WTC11 (cell line): ENCODE measurements at regions not wholly inside any gene's neighbourhood (a gene's known extent, or its start where the extent isn't known, plus 50 kb on each side); places are given as distances from the start of the nearest gene placed in this dataset.

ENCODE experiments used
- ATAC-seq: fragments of 200-7000 bp; cut with Tn5 transposase; 2 replicates; pipeline ENCODE4 v1.10.0; 2021; ENCODE audit warnings: mild to moderate bottlenecking, moderate library complexity
- CTCF ChIA-PET: fragments of 300-600 bp; sonication (Branson Sonifier 250); formaldehyde crosslinking; loops from one replicate; lab custom pipeline; 2021; ENCODE audit warnings: antibody characterized with exemption; lab: Charles Lee
- POLR2A ChIA-PET: fragments of 350-600 bp; sonication (Branson Sonifier 250); formaldehyde crosslinking; loops from one replicate; lab custom pipeline; 2021; ENCODE audit warnings: antibody characterized with exemption; lab: Charles Lee
- DNase-seq: peaks from one replicate; pipeline ENCODE4 v3.0.0; 2021; ENCODE audit warnings: low spot score
- H3K27ac Mint-ChIP-seq: 2 replicates; pipeline ENCODE4 v1.8.0; 2021; ENCODE audit warnings: mixed read lengths
- H3K27me3 Mint-ChIP-seq: 2 replicates; pipeline ENCODE4 v1.8.0; 2021; ENCODE audit warnings: low read depth, mild to moderate bottlenecking, moderate library complexity, mixed read lengths
- H3K36me3 Mint-ChIP-seq: 2 replicates; pipeline ENCODE4 v1.8.0; 2021; ENCODE audit warnings: mixed read lengths
- H3K4me1 Mint-ChIP-seq: 2 replicates; pipeline ENCODE4 v1.8.0; 2022; ENCODE audit warnings: mixed read lengths
- H3K4me3 Mint-ChIP-seq: 2 replicates; pipeline ENCODE4 v1.8.0; 2021; ENCODE audit warnings: mild to moderate bottlenecking, moderate library complexity, mixed read lengths
- H3K9me3 Mint-ChIP-seq: 2 replicates; pipeline ENCODE4 v1.8.0; 2021; ENCODE audit warnings: mixed read lengths
- ATF1 ChIP-seq: sonication (generic); formaldehyde crosslinking; IDR thresholded peaks from 2 replicates; pipeline ENCODE4 v1.8.1; 2023; ENCODE audit warnings: mild to moderate bottlenecking, moderate library complexity, missing genetic modification reagents
- CBFB ChIP-seq: sonication (generic); formaldehyde crosslinking; IDR thresholded peaks from 2 replicates; pipeline ENCODE4 v1.8.1; 2022; ENCODE audit warnings: mild to moderate bottlenecking, low read depth, missing genetic modification reagents
- CREM ChIP-seq: sonication (generic); formaldehyde crosslinking; IDR thresholded peaks from 2 replicates; pipeline ENCODE4 v1.8.1; 2022; ENCODE audit warnings: mild to moderate bottlenecking, missing genetic modification reagents, moderate library complexity
- CTCF ChIP-seq: fragments of 200-600 bp; IDR thresholded peaks from 2 replicates; pipeline ENCODE4 v1.8.0; 2022; ENCODE audit warnings: antibody characterized with exemption
- E2F4 ChIP-seq: sonication (generic); formaldehyde crosslinking; IDR thresholded peaks from 2 replicates; pipeline ENCODE4 v1.8.1; 2022; ENCODE audit warnings: low read depth, mild to moderate bottlenecking, moderate library complexity, missing genetic modification reagents, borderline replicate concordance
- FOXJ3 ChIP-seq: sonication (generic); formaldehyde crosslinking; IDR thresholded peaks from 2 replicates; pipeline ENCODE4 v1.9.0; 2021; ENCODE audit warnings: missing genetic modification reagents, mild to moderate bottlenecking, borderline replicate concordance
- FOXP4 ChIP-seq: sonication (generic); formaldehyde crosslinking; IDR thresholded peaks from 2 replicates; pipeline ENCODE4 v1.8.0; 2022; ENCODE audit warnings: mild to moderate bottlenecking, missing genetic modification reagents
- HMGXB4 ChIP-seq: sonication (generic); formaldehyde crosslinking; IDR thresholded peaks from 2 replicates; pipeline ENCODE4 v1.8.1; 2023; ENCODE audit warnings: mild to moderate bottlenecking, moderate library complexity, missing genetic modification reagents
- MAX ChIP-seq: sonication (generic); formaldehyde crosslinking; IDR thresholded peaks from 2 replicates; pipeline ENCODE4 v1.8.0; 2022; ENCODE audit warnings: mild to moderate bottlenecking, missing genetic modification reagents
- MXD4 ChIP-seq: fragments of 250-450 bp; sonication (Bioruptor Pico); IDR thresholded peaks from 2 replicates; pipeline ENCODE4 v1.8.0; 2021; ENCODE audit warnings: mild to moderate bottlenecking, moderate library complexity, borderline replicate concordance
- NFE2L1 ChIP-seq: sonication (generic); formaldehyde crosslinking; IDR thresholded peaks from 2 replicates; pipeline ENCODE4 v1.8.1; 2023; ENCODE audit warnings: missing genetic modification reagents
- NR2C2 ChIP-seq: sonication (generic); formaldehyde crosslinking; IDR thresholded peaks from 2 replicates; pipeline ENCODE4 v1.8.0; 2022; ENCODE audit warnings: mild to moderate bottlenecking, missing genetic modification reagents
- RELA ChIP-seq: sonication (generic); formaldehyde crosslinking; IDR thresholded peaks from 2 replicates; pipeline ENCODE4 v1.8.1; 2022; ENCODE audit warnings: missing genetic modification reagents, mild to moderate bottlenecking, borderline replicate concordance
- RORB ChIP-seq: fragments of 250-450 bp; sonication (Bioruptor Pico); IDR thresholded peaks from 2 replicates; pipeline ENCODE4 v1.9.0; 2021; ENCODE audit warnings: mild to moderate bottlenecking
- USF1 ChIP-seq: sonication (generic); formaldehyde crosslinking; IDR thresholded peaks from 2 replicates; pipeline ENCODE4 v1.8.0; 2022; ENCODE audit warnings: mild to moderate bottlenecking, missing genetic modification reagents
- USF2 ChIP-seq: sonication (generic); formaldehyde crosslinking; IDR thresholded peaks from 2 replicates; pipeline ENCODE4 v1.8.1; 2023; ENCODE audit warnings: mild to moderate bottlenecking, missing genetic modification reagents, moderate library complexity
- ZNF121 ChIP-seq: sonication (generic); formaldehyde crosslinking; IDR thresholded peaks from 2 replicates; pipeline ENCODE4 v1.8.0; 2023; ENCODE audit warnings: missing genetic modification reagents
- ZNF281 ChIP-seq: sonication (generic); formaldehyde crosslinking; IDR thresholded peaks from 2 replicates; pipeline ENCODE4 v1.8.0; 2023; ENCODE audit warnings: mild to moderate bottlenecking, missing genetic modification reagents
- ZNF512 ChIP-seq: sonication (generic); formaldehyde crosslinking; IDR thresholded peaks from 2 replicates; pipeline ENCODE4 v1.8.1; 2022; ENCODE audit warnings: missing genetic modification reagents, borderline replicate concordance
- ZSCAN18 ChIP-seq: fragments of 250-450 bp; sonication (Bioruptor Pico); IDR thresholded peaks from 2 replicates; pipeline ENCODE4 v2.1.2; 2022; ENCODE audit warnings: mild to moderate bottlenecking, moderate library complexity

GRCh38 chr13:80547341-80547740, 206.4 kb upstream of the SPRY2 start (continued):
- TF ChIP-seq FOXP4 (CRISPR knock-in tag) (no peak), NR2C2 (CRISPR knock-in tag) (no peak), ZNF121 (no peak), ATF1 (CRISPR knock-in tag) (no peak), USF2 (CRISPR knock-in tag) (no peak), CREM (no peak), USF1 (CRISPR knock-in tag) (no peak), HMGXB4 (CRISPR knock-in tag) (no peak), MAX (CRISPR knock-in tag) (no peak)
- TF ChIP-seq, all 79 proteins: peak for 0

GRCh38 chr13:80533175-80533574, 192.2 kb upstream of the SPRY2 start:
- CTCF ChIA-PET, result no interaction called here
- no peaks in the 10 kb centered on the region for H3K27me3 Mint-ChIP-seq
- no peaks in the 10 kb centered on the region for H3K4me1 Mint-ChIP-seq
- H3K4me3 Mint-ChIP-seq, result no peak overlapping the region
- no peak overlapping the region for H3K27ac Mint-ChIP-seq
- TF ChIP-seq RORB (CRISPR knock-in tag), result no peak
- TF ChIP-seq FOXJ3 (CRISPR knock-in tag), result no peak
- TF ChIP-seq CBFB (CRISPR knock-in tag), result no peak
- no peak for TF ChIP-seq RELA
- no peak for TF ChIP-seq MXD4 (CRISPR knock-in tag)
- TF ChIP-seq E2F4 (CRISPR knock-in tag), result no peak
- POLR2A ChIA-PET, result interaction anchor here (0.6 kb wide), 1 partner anchor 1495 kb away, joined by 3 read pairs; no protein-coding TSS in a partner anchor
- H3K9me3 Mint-ChIP-seq, result peaks cover 15% of the 10 kb centered on the region
- peaks cover 7% of the 10 kb centered on the region for H3K36me3 Mint-ChIP-seq
- no peak for DNase-seq
- no peak for ATAC-seq

- ATAC-seq (no peak), DNase-seq (no peak)
- H3K4me1 Mint-ChIP-seq, result no peaks in the 10 kb centered on the region
- no peaks in the 10 kb centered on the region for H3K36me3 Mint-ChIP-seq
- POLR2A ChIA-PET, result no interaction called here
- no peak overlapping the region for H3K4me3 Mint-ChIP-seq
- peaks cover 7% of the 10 kb centered on the region for H3K9me3 Mint-ChIP-seq
- no peaks in the 10 kb centered on the region for H3K27me3 Mint-ChIP-seq
- CTCF ChIA-PET, result no interaction called here
- no peak overlapping the region for H3K27ac Mint-ChIP-seq
- no peak for TF ChIP-seq ZNF281 (CRISPR knock-in tag)
- TF ChIP-seq ZNF512 (CRISPR knock-in tag), result no peak
- TF ChIP-seq CTCF, result no peak
- TF ChIP-seq ZSCAN18 (CRISPR knock-in tag), result no peak
- no peak for TF ChIP-seq NFE2L1 (CRISPR knock-in tag)
Measured at GRCh38 chr13:80530902-80531301, 190.0 kb upstream of the SPRY2 start.
